Peyer's patch (tissue), 4 donors: ENCODE measurements at regions not wholly inside any gene's neighbourhood (a gene's known extent, or its start where the extent isn't known, plus 50 kb on each side); places are given as distances from the start of the nearest gene placed in this dataset.

Source experiments
- DNase-seq, 3 donors: peaks; one replicate each; pipeline ENCODE4 v3.0.0-alpha.2; 2017 to 2019
- H3K27ac ChIP-seq, 4 donors: fragments of 200-600 bp; sonication (generic); one replicate each; pipeline ENCODE4 v1.5.1; 2016 to 2019
- H3K27me3 ChIP-seq, 2 donors: fragments of 200-600 bp; sonication (generic); one replicate each; pipeline ENCODE4 v1.5.1; 2019
- H3K36me3 ChIP-seq, 3 donors: fragments of 200-600 bp; sonication (generic); one replicate each; pipeline ENCODE4 v1.5.1; 2016 to 2019
- H3K4me1 ChIP-seq, 4 donors: fragments of 200-600 bp; sonication (generic); one replicate each; pipeline ENCODE4 v1.5.1; 2016 to 2019
- H3K4me3 ChIP-seq, 4 donors: fragments of 200-600 bp; sonication (generic); 1 replicate in 3 of 4; 2 replicates in 1 of 4; pipeline ENCODE4 v1.5.1; 2016 to 2019; ENCODE audit warnings: mild to moderate bottlenecking in 1 of 4
- H3K9me3 ChIP-seq, 4 donors: fragments of 200-600 bp; sonication (generic); one replicate each; pipeline ENCODE4 v1.5.1; 2016 to 2019; ENCODE audit warnings: mild to moderate bottlenecking in 1 of 4
- CTCF ChIP-seq, 6 experiments: fragments of 450-650 bp in 4 of 6; fragments of 200-600 bp in 2 of 6; sonication (generic) in 1 of 6; IDR thresholded peaks; one replicate each; pipeline ENCODE4 v1.5.1; 2017 to 2019; ENCODE audit warnings: antibody characterized with exemption in 6 of 6, mild to moderate bottlenecking in 3 of 6, moderate library complexity in 1 of 6
- POLR2A ChIP-seq, 2 donors: fragments of 450-650 bp; IDR thresholded peaks; one replicate each; pipeline ENCODE4 v1.5.1; 2017; ENCODE audit warnings: antibody characterized with exemption in 2 of 2, mild to moderate bottlenecking in 2 of 2, moderate library complexity in 2 of 2

- no peak overlapping the region for H3K4me3 ChIP-seq
- DNase-seq = no peak
- H3K4me1 ChIP-seq = peaks cover 0 to 18% (median 0%) of the 10 kb centered on the region in 4 donors
- no peak overlapping the region for H3K27ac ChIP-seq
- no peaks in the 10 kb centered on the region for H3K9me3 ChIP-seq
- H3K27me3 ChIP-seq = no peaks in the 10 kb centered on the region
- TF ChIP-seq POLR2A (IDR thresholded peaks at IDR 0.05) (no peak), CTCF (IDR thresholded peaks at IDR 0.05) (no peak)
- no peaks in the 10 kb centered on the region for H3K36me3 ChIP-seq
These were observed 216.0 kb upstream of the TPM1 start for GRCh38 chr15:62826561-62826960.

GRCh38 chr15:62828364-62828763 lies 214.2 kb upstream of the TPM1 start:
- Histone ChIP-seq H3K9me3 (no peaks in the 10 kb centered on the region), H3K4me3 (no peak overlapping the region), H3K27me3 (no peaks in the 10 kb centered on the region), H3K36me3 (peaks cover 0 to 2% (median 0%) of the 10 kb centered on the region in 3 donors), H3K4me1 (peaks cover 0 to 5% (median 0%) of the 10 kb centered on the region in 4 donors), H3K27ac (no peak overlapping the region)
- TF ChIP-seq POLR2A (IDR thresholded peaks at IDR 0.05) (no peak), CTCF (IDR thresholded peaks at IDR 0.05) (no peak)
- DNase-seq = no peak

- H3K4me3 ChIP-seq = no peak overlapping the region
- no peaks in the 10 kb centered on the region for H3K9me3 ChIP-seq
- H3K4me1 ChIP-seq = peaks cover 0 to 14% (median 1%) of the 10 kb centered on the region in 4 donors
- no peaks in the 10 kb centered on the region for H3K27me3 ChIP-seq
- no peak overlapping the region for H3K27ac ChIP-seq
- TF ChIP-seq POLR2A (IDR thresholded peaks at IDR 0.05) (no peak), CTCF (IDR thresholded peaks at IDR 0.05) (no peak)
- peaks cover 0 to 14% (median 0%) of the 10 kb centered on the region in 3 donors for H3K36me3 ChIP-seq
- DNase-seq = no peak
These were observed 210.3 kb upstream of the TPM1 start for GRCh38 chr15:62832231-62832630.

GRCh38 chr15:62833646-62834045 lies 208.9 kb upstream of the TPM1 start:
- peaks cover 0 to 28% (median 0%) of the 10 kb centered on the region in 3 donors for H3K36me3 ChIP-seq
- DNase-seq = no peak
- TF ChIP-seq CTCF (IDR thresholded peaks at IDR 0.05) (no peak), POLR2A (IDR thresholded peaks at IDR 0.05) (no peak)

GRCh38 chr15:62834686-62835329 lies 207.7 kb upstream of the TPM1 start:
- no peak overlapping the region for H3K4me3 ChIP-seq
- peak overlapping the region in 3 of 4 donors; percentile 38 to 71 (median 61) for H3K27ac ChIP-seq
- H3K36me3 ChIP-seq = peaks cover 0 to 34% (median 0%) of the 10 kb centered on the region in 3 donors
- H3K4me1 ChIP-seq = peaks cover 0 to 14% (median 1%) of the 10 kb centered on the region in 4 donors
- no peaks in the 10 kb centered on the region for H3K27me3 ChIP-seq
- peak in 1 of 3 donors; percentile 52 for DNase-seq
- peak in 1 of 6 experiments; percentile 7 for TF ChIP-seq CTCF (IDR thresholded peaks at IDR 0.05)
- TF ChIP-seq POLR2A (IDR thresholded peaks at IDR 0.05) = peak in 1 of 2 donors; percentile 39
- no peaks in the 10 kb centered on the region for H3K9me3 ChIP-seq

More at GRCh38 chr15:62833646-62834045, 208.9 kb upstream of the TPM1 start:
- Histone ChIP-seq H3K27me3 (no peaks in the 10 kb centered on the region), H3K9me3 (no peaks in the 10 kb centered on the region), H3K27ac (no peak overlapping the region), H3K4me3 (no peak overlapping the region), H3K4me1 (peaks cover 0 to 14% (median 1%) of the 10 kb centered on the region in 4 donors)
